ENCODE measurements at regions not wholly inside any gene's neighbourhood (a gene's known extent, or its start where the extent isn't known, plus 50 kb on each side); places are given as distances from the start of the nearest gene placed in this dataset.

GRCh38 chr1:75993661-75994060, 61.5 kb upstream of the ASB17 start:
- no peak overlapping the region for H3K4me3 ChIP-seq (ENCODE audit: control insufficient read depth, low read depth, low read length)
- TF ChIP-seq CTCF (IDR thresholded peaks at IDR 0.05; ENCODE audit: control insufficient read depth, insufficient read depth, low read depth, low read length, missing control alignments) = no peak
- no peak for DNase-seq (ENCODE audit: low read depth)

- no peak for TF ChIP-seq CTCF (IDR thresholded peaks at IDR 0.05; ENCODE audit: control insufficient read depth, insufficient read depth, low read depth, low read length, missing control alignments)
- DNase-seq (ENCODE audit: low read depth) = no peak
- H3K4me3 ChIP-seq (ENCODE audit: control insufficient read depth, low read depth, low read length) = no peak overlapping the region
These were observed 64.0 kb upstream of the ASB17 start for GRCh38 chr1:75996196-75996595.

GRCh38 chr1:75999034-75999433, 66.8 kb upstream of the ASB17 start:
- H3K4me3 ChIP-seq (ENCODE audit: control insufficient read depth, low read depth, low read length) = no peak overlapping the region
- no peak for TF ChIP-seq CTCF (IDR thresholded peaks at IDR 0.05; ENCODE audit: control insufficient read depth, insufficient read depth, low read depth, low read length, missing control alignments)
- no peak for DNase-seq (ENCODE audit: low read depth)

- no peak for TF ChIP-seq CTCF (IDR thresholded peaks at IDR 0.05; ENCODE audit: control insufficient read depth, insufficient read depth, low read depth, low read length, missing control alignments)
- no peak for DNase-seq (ENCODE audit: low read depth)
- H3K4me3 ChIP-seq (ENCODE audit: control insufficient read depth, low read depth, low read length) = no peak overlapping the region
These were observed 70.6 kb upstream of the ST6GALNAC3 start for GRCh38 chr1:76003946-76004345.

GRCh38 chr1:76005765-76006164, 68.8 kb upstream of the ST6GALNAC3 start:
- no peak for DNase-seq (ENCODE audit: low read depth)
- no peak for TF ChIP-seq CTCF (IDR thresholded peaks at IDR 0.05; ENCODE audit: control insufficient read depth, insufficient read depth, low read depth, low read length, missing control alignments)
- no peak overlapping the region for H3K4me3 ChIP-seq (ENCODE audit: control insufficient read depth, low read depth, low read length)

GRCh38 chr1:76006234-76006633, 68.3 kb upstream of the ST6GALNAC3 start:
- H3K4me3 ChIP-seq (ENCODE audit: control insufficient read depth, low read depth, low read length) = no peak overlapping the region
- no peak for DNase-seq (ENCODE audit: low read depth)
- TF ChIP-seq CTCF (IDR thresholded peaks at IDR 0.05; ENCODE audit: control insufficient read depth, insufficient read depth, low read depth, low read length, missing control alignments) = no peak

DNA sequence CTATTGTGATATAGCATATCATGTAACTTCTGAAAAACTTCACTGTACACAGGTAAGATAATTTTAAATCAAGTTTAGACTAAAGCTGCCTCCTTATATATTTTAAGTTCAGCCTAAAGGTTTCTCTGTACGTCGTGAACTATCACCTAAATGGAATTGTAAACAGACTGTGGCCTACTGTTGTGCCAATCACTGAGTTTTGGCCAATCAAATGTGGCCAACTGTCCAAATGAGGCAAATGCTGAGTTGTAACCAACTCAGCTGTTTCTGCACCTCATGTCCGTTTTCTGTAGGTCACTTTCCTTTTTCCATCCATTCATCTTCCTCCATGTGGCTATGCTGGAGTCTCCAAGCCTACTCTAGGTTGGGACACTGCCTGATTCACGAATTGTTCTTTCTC, 63.7 kb upstream of the ST6GALNAC3 start:
- no peak overlapping the region for H3K4me3 ChIP-seq (ENCODE audit: control insufficient read depth, low read depth, low read length)
- DNase-seq (ENCODE audit: low read depth) = no peak
- no peak for TF ChIP-seq CTCF (IDR thresholded peaks at IDR 0.05; ENCODE audit: control insufficient read depth, insufficient read depth, low read depth, low read length, missing control alignments)

Data from AG09309 (cell line).